ENCODE measurements at regions not wholly inside any gene's neighbourhood (a gene's known extent, or its start where the extent isn't known, plus 50 kb on each side); places are given as distances from the start of the nearest gene placed in this dataset.

DNA sequence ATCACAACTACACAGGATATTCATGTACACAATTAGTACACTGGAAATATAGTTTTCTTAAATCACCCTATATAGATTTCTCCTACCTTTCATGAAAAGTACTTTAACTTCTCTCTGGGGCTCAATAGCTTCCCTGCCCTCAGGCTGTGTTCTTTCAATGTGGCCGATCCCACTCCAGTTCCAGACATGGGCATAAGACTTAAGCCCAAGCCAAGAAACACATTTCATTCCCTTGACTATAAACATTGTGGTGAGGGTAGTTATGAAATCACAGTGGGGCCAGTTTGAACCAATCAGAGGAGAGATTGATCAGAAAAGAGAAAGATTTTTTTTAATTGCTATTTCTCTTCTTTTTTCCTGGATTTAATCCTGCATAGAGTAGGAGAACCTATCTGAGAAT, 904.6 kb upstream of the SORCS1 start:
- TF ChIP-seq, protein P1, sequence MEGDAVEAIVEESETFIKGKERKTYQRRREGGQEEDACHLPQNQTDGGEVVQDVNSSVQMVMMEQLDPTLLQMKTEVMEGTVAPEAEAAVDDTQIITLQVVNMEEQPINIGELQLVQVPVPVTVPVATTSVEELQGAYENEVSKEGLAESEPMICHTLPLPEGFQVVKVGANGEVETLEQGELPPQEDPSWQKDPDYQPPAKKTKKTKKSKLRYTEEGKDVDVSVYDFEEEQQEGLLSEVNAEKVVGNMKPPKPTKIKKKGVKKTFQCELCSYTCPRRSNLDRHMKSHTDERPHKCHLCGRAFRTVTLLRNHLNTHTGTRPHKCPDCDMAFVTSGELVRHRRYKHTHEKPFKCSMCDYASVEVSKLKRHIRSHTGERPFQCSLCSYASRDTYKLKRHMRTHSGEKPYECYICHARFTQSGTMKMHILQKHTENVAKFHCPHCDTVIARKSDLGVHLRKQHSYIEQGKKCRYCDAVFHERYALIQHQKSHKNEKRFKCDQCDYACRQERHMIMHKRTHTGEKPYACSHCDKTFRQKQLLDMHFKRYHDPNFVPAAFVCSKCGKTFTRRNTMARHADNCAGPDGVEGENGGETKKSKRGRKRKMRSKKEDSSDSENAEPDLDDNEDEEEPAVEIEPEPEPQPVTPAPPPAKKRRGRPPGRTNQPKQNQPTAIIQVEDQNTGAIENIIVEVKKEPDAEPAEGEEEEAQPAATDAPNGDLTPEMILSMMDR (conservative IDR thresholded peaks at IDR 0.05; ENCODE audit: low read depth, low read length), result no peak
- TF ChIP-seq EZH2 (IDR thresholded peaks at IDR 0.05; ENCODE audit: low read length, unreplicated experiment), result no peak
- TF ChIP-seq EZH2phosphoT487 (IDR thresholded peaks at IDR 0.05; ENCODE audit: borderline replicate concordance, low read length), result no peak
